Stomach (tissue), 4 donors: ENCODE measurements at regions not wholly inside any gene's neighbourhood (a gene's known extent, or its start where the extent isn't known, plus 50 kb on each side); places are given as distances from the start of the nearest gene placed in this dataset.

ENCODE experiments used
- POLR2AphosphoS5 ChIP-seq, 3 donors: sonication (generic); formaldehyde crosslinking; IDR thresholded peaks; one replicate each; pipeline ENCODE4 v1.6.1; 2016; ENCODE audit warnings: antibody characterized with exemption in 3 of 3
- TF ChIP-seq, protein P1 (sequence below), 7 experiments: fragments of 450-650 bp in 4 of 7; fragments of 200-600 bp in 3 of 7; sonication (generic) in 3 of 7; IDR thresholded peaks; one replicate each; pipeline ENCODE4 v1.5.1; 2016 to 2019; ENCODE audit warnings: antibody characterized with exemption in 7 of 7, control low read depth in 2 of 7, mild to moderate bottlenecking in 1 of 7

DNA sequence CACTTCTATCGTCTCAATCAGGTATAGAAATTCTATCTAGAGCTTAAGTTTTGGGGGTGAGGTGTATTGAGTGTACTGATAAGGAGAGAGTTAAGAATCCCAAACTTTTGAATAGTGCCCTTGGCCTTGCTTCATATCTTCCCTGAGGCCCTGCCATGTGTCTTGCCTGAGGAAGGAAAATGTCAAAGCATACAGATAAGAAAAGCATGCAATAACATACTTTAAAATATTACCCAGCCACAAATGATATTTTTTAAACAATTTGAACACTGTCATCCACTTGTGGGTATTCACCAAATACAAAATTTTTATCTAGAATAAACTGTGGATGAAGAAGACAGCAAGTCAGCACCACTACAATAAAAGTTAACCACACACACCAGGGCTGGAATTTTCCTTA, 631.0 kb upstream of the ALCAM start:
- TF ChIP-seq, protein P1, sequence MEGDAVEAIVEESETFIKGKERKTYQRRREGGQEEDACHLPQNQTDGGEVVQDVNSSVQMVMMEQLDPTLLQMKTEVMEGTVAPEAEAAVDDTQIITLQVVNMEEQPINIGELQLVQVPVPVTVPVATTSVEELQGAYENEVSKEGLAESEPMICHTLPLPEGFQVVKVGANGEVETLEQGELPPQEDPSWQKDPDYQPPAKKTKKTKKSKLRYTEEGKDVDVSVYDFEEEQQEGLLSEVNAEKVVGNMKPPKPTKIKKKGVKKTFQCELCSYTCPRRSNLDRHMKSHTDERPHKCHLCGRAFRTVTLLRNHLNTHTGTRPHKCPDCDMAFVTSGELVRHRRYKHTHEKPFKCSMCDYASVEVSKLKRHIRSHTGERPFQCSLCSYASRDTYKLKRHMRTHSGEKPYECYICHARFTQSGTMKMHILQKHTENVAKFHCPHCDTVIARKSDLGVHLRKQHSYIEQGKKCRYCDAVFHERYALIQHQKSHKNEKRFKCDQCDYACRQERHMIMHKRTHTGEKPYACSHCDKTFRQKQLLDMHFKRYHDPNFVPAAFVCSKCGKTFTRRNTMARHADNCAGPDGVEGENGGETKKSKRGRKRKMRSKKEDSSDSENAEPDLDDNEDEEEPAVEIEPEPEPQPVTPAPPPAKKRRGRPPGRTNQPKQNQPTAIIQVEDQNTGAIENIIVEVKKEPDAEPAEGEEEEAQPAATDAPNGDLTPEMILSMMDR (IDR thresholded peaks at IDR 0.05) = no peak
- TF ChIP-seq POLR2AphosphoS5 (IDR thresholded peaks at IDR 0.05) = no peak
